ENCODE measurements at regions not wholly inside any gene's neighbourhood (a gene's known extent, or its start where the extent isn't known, plus 50 kb on each side); places are given as distances from the start of the nearest gene placed in this dataset.

- no peak overlapping the region for H3K4me3 ChIP-seq (ENCODE audit: control insufficient read depth in 2 of 3, extremely low read depth in 1 of 3, insufficient read depth in 2 of 3, low read depth in 1 of 3, low read length in 3 of 3)
- FAIRE-seq: no peak
- TF ChIP-seq EZH2 (IDR thresholded peaks at IDR 0.05; ENCODE audit: low read length): no peak
- TF ChIP-seq, protein P1, sequence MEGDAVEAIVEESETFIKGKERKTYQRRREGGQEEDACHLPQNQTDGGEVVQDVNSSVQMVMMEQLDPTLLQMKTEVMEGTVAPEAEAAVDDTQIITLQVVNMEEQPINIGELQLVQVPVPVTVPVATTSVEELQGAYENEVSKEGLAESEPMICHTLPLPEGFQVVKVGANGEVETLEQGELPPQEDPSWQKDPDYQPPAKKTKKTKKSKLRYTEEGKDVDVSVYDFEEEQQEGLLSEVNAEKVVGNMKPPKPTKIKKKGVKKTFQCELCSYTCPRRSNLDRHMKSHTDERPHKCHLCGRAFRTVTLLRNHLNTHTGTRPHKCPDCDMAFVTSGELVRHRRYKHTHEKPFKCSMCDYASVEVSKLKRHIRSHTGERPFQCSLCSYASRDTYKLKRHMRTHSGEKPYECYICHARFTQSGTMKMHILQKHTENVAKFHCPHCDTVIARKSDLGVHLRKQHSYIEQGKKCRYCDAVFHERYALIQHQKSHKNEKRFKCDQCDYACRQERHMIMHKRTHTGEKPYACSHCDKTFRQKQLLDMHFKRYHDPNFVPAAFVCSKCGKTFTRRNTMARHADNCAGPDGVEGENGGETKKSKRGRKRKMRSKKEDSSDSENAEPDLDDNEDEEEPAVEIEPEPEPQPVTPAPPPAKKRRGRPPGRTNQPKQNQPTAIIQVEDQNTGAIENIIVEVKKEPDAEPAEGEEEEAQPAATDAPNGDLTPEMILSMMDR (optimal IDR thresholded peaks at IDR 0.05 in 1 of 3, IDR thresholded peaks at IDR 0.05 in 1 of 3, conservative IDR thresholded peaks at IDR 0.05 in 1 of 3; ENCODE audit: extremely low read depth in 1 of 3, insufficient read depth in 2 of 3, low read length in 3 of 3): peak in 1 of 3 experiments; percentile 20
- no peaks in the 10 kb centered on the region for H3K4me1 ChIP-seq (ENCODE audit: control insufficient read depth, extremely low read depth, insufficient read depth, low read length)
- H3K9ac ChIP-seq (ENCODE audit: control insufficient read depth, extremely low read depth, insufficient read depth, low read length): no peak overlapping the region
- no peaks in the 10 kb centered on the region for H3K9me3 ChIP-seq (ENCODE audit: control insufficient read depth, low read depth, low read length)
- no peaks in the 10 kb centered on the region for H3K27me3 ChIP-seq (ENCODE audit: control insufficient read depth, extremely low read depth, insufficient read depth, low read length)
- H2AFZ ChIP-seq (ENCODE audit: control insufficient read depth, low read length): no peak overlapping the region
- H3K9me1 ChIP-seq (ENCODE audit: control insufficient read depth, extremely low read depth, insufficient read depth, low read length): no peaks in the 10 kb centered on the region
- no peak overlapping the region for H3K4me2 ChIP-seq (ENCODE audit: control insufficient read depth, extremely low read depth, insufficient read depth, low read depth, low read length)
- dilution Hi-C loops (cut with MboI; ENCODE audit: extremely low pct_ligation_motif_present, low sequenced_read_pairs): no loop called here
- no peak for DNase-seq (ENCODE audit: low read depth, low spot score)
- H4K20me1 ChIP-seq (ENCODE audit: control insufficient read depth, extremely low read depth, insufficient read depth, low read length): no peaks in the 10 kb centered on the region
- no peak overlapping the region for H3K27ac ChIP-seq (ENCODE audit: control insufficient read depth, insufficient read depth, low read length)
- no peaks in the 10 kb centered on the region for H3K79me2 ChIP-seq (ENCODE audit: control insufficient read depth, insufficient read depth, low read length)
- no peaks in the 10 kb centered on the region for H3K36me3 ChIP-seq (ENCODE audit: control insufficient read depth in 2 of 2, extremely low read depth in 1 of 2, insufficient read depth in 2 of 2, low read length in 2 of 2)
These were observed 517.9 kb downstream of the PLCL1 start for GRCh38 chr2:198322275-198322674.

GRCh38 chr2:198321522-198322088 lies 517.2 kb downstream of the PLCL1 start:
- DNase-seq (ENCODE audit: low read depth, low spot score) (no peak), FAIRE-seq (no peak)
- Histone ChIP-seq H3K9me3 (ENCODE audit: control insufficient read depth, low read depth, low read length) (no peaks in the 10 kb centered on the region), H3K4me2 (ENCODE audit: control insufficient read depth, extremely low read depth, insufficient read depth, low read depth, low read length) (no peak overlapping the region), H3K9ac (ENCODE audit: control insufficient read depth, extremely low read depth, insufficient read depth, low read length) (no peak overlapping the region), H4K20me1 (ENCODE audit: control insufficient read depth, extremely low read depth, insufficient read depth, low read length) (no peaks in the 10 kb centered on the region), H3K4me3 (ENCODE audit: control insufficient read depth in 2 of 3, extremely low read depth in 1 of 3, insufficient read depth in 2 of 3, low read depth in 1 of 3, low read length in 3 of 3) (no peak overlapping the region), H3K27me3 (ENCODE audit: control insufficient read depth, extremely low read depth, insufficient read depth, low read length) (no peaks in the 10 kb centered on the region), H3K9me1 (ENCODE audit: control insufficient read depth, extremely low read depth, insufficient read depth, low read length) (no peaks in the 10 kb centered on the region), H3K4me1 (ENCODE audit: control insufficient read depth, extremely low read depth, insufficient read depth, low read length) (no peaks in the 10 kb centered on the region), H3K79me2 (ENCODE audit: control insufficient read depth, insufficient read depth, low read length) (no peaks in the 10 kb centered on the region), H3K27ac (ENCODE audit: control insufficient read depth, insufficient read depth, low read length) (no peak overlapping the region), H3K36me3 (ENCODE audit: control insufficient read depth in 2 of 2, extremely low read depth in 1 of 2, insufficient read depth in 2 of 2, low read length in 2 of 2) (no peaks in the 10 kb centered on the region), H2AFZ (ENCODE audit: control insufficient read depth, low read length) (no peak overlapping the region)
- no peak for TF ChIP-seq EZH2 (IDR thresholded peaks at IDR 0.05; ENCODE audit: low read length)
- TF ChIP-seq, protein P1 (optimal IDR thresholded peaks at IDR 0.05 in 1 of 3, IDR thresholded peaks at IDR 0.05 in 1 of 3, conservative IDR thresholded peaks at IDR 0.05 in 1 of 3; ENCODE audit: extremely low read depth in 1 of 3, insufficient read depth in 2 of 3, low read length in 3 of 3): no peak
- dilution Hi-C loops (cut with MboI; ENCODE audit: extremely low pct_ligation_motif_present, low sequenced_read_pairs): no loop called here

Data from keratinocyte (primary cell).